Neural progenitor cell (in vitro differentiated cells): ENCODE measurements at regions not wholly inside any gene's neighbourhood (a gene's known extent, or its start where the extent isn't known, plus 50 kb on each side); places are given as distances from the start of the nearest gene placed in this dataset.

Experiments used
- EZH2phosphoT487 ChIP-seq: fragments of 200-600 bp; sonication (generic); IDR thresholded peaks from 2 replicates; pipeline ENCODE4 v1.6.1; 2017; ENCODE audit warnings: antibody characterized with exemption
- TF ChIP-seq, protein P1 (sequence below): fragments of 200-600 bp; sonication (generic); IDR thresholded peaks from 2 replicates; pipeline ENCODE4 v1.5.1; 2017; ENCODE audit warnings: antibody characterized with exemption, mild to moderate bottlenecking

- TF ChIP-seq, protein P1, sequence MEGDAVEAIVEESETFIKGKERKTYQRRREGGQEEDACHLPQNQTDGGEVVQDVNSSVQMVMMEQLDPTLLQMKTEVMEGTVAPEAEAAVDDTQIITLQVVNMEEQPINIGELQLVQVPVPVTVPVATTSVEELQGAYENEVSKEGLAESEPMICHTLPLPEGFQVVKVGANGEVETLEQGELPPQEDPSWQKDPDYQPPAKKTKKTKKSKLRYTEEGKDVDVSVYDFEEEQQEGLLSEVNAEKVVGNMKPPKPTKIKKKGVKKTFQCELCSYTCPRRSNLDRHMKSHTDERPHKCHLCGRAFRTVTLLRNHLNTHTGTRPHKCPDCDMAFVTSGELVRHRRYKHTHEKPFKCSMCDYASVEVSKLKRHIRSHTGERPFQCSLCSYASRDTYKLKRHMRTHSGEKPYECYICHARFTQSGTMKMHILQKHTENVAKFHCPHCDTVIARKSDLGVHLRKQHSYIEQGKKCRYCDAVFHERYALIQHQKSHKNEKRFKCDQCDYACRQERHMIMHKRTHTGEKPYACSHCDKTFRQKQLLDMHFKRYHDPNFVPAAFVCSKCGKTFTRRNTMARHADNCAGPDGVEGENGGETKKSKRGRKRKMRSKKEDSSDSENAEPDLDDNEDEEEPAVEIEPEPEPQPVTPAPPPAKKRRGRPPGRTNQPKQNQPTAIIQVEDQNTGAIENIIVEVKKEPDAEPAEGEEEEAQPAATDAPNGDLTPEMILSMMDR, result no peak
- TF ChIP-seq EZH2phosphoT487, result no peak
Measured at GRCh38 chr15:31561156-31561555, 234.5 kb downstream of the KLF13 start.
